A549 (cell line): ENCODE measurements at regions not wholly inside any gene's neighbourhood (a gene's known extent, or its start where the extent isn't known, plus 50 kb on each side); places are given as distances from the start of the nearest gene placed in this dataset.

ENCODE experiments used
- ATAC-seq, 2 experiments: fragments of 200-7000 bp in 1 of 2; fragments of >200 bp in 1 of 2; cut with Nextera tagmentation in 1 of 2; cut with Tn5 transposase in 1 of 2; 3 replicates each; pipeline versions ENCODE4 v1.8.0 to v1.9.1; 2018 to 2020; ENCODE audit warnings: mild to moderate bottlenecking in 1 of 2, moderate library complexity in 1 of 2
- CTCF ChIA-PET: fragments of 300-600 bp; sonication (Branson Sonifier 250); formaldehyde crosslinking; extraction: SDS; loops from one replicate; lab custom pipeline; 2021; ENCODE audit warnings: antibody characterized with exemption, inconsistent platforms; lab: Yijun Ruan, JAX
- POLR2A ChIA-PET: fragments of 350-600 bp; formaldehyde crosslinking; extraction: SDS; loops from one replicate; lab custom pipeline; 2021; ENCODE audit warnings: antibody characterized with exemption, inconsistent platforms; lab: Yijun Ruan, JAX
- DNase-seq, 2 experiments: peaks; one replicate each; pipeline versions ENCODE4 v3.0.0 to v3.0.0-alpha.2; 2011 to 2016; ENCODE audit warnings: low read depth in 1 of 2, low spot score in 1 of 2
- FAIRE-seq: peaks from 2 replicates; lab custom pipeline; 2011; peaks lifted over from hg19 to GRCh38; lab: Jason Lieb, UNC
- H3K27ac ChIP-seq, 2 experiments: fragments of >200 bp; sonication (Bioruptor Twin); formaldehyde crosslinking; 3 replicates each; pipeline ENCODE4 v1.5.1; 2016 to 2017
- H3K4me1 ChIP-seq: fragments of >200 bp; sonication (Bioruptor Twin); formaldehyde crosslinking; 3 replicates; pipeline ENCODE4 v1.6.1; 2016
- H3K4me2 ChIP-seq: fragments of >200 bp; sonication (Bioruptor Twin); formaldehyde crosslinking; 3 replicates; pipeline ENCODE4 v1.6.1; 2016
- H3K4me3 ChIP-seq: fragments of >200 bp; sonication (Bioruptor Twin); formaldehyde crosslinking; 3 replicates; pipeline ENCODE4 v1.5.1; 2016
- H3K9me3 ChIP-seq: fragments of >200 bp; sonication (Bioruptor Twin); formaldehyde crosslinking; 3 replicates; pipeline ENCODE4 v1.6.1; 2016
- CBX2 ChIP-seq: fragments of 200-600 bp; sonication (generic); IDR thresholded peaks from 2 replicates; pipeline ENCODE4 v1.6.1; 2016; ENCODE audit warnings: low read depth, mild to moderate bottlenecking, borderline replicate concordance
- CHD2 ChIP-seq: fragments of 150-350 bp; IDR thresholded peaks from 2 replicates; pipeline ENCODE4 v1.6.1; 2014; ENCODE audit warnings: low read length; ENCODE audit not compliant: partially characterized antibody
- EHMT2 ChIP-seq: fragments of 200-600 bp; sonication (generic); IDR thresholded peaks from 2 replicates; pipeline ENCODE4 v1.6.1; 2016; ENCODE audit warnings: antibody characterized with exemption, low read depth, mild to moderate bottlenecking, moderate library complexity
- EP300 ChIP-seq, 2 experiments: fragments of >200 bp; sonication (Bioruptor Twin); formaldehyde crosslinking; IDR thresholded peaks; 2 replicates in 1 of 2; 3 replicates in 1 of 2; pipeline ENCODE4 v1.6.1; 2016 to 2017
- FOSB ChIP-seq: fragments of 250-450 bp; sonication (Bioruptor Pico); IDR thresholded peaks from 2 replicates; pipeline ENCODE4 v1.5.0; 2020; ENCODE audit warnings: mild to moderate bottlenecking, moderate library complexity
- FOSL2 ChIP-seq, 2 experiments: fragments of 450-650 bp in 1 of 2; fragments of >200 bp in 1 of 2; sonication (Bioruptor Twin) in 1 of 2; formaldehyde crosslinking; IDR thresholded peaks; 2 replicates each; pipeline versions ENCODE4 v1.5.0 to v1.6.1; 2016 to 2020; ENCODE audit warnings: mild to moderate bottlenecking in 1 of 2, moderate library complexity in 1 of 2
- FOXS1 ChIP-seq: fragments of 250-450 bp; sonication (Bioruptor Pico); IDR thresholded peaks from 2 replicates; pipeline ENCODE4 v1.5.0; 2020; ENCODE audit warnings: mild to moderate bottlenecking, moderate library complexity
- GATA3 ChIP-seq: IDR thresholded peaks from 2 replicates; pipeline ENCODE4 v1.6.1; 2012; ENCODE audit warnings: borderline replicate concordance
- HEYL ChIP-seq: fragments of 250-450 bp; sonication (Bioruptor Pico); IDR thresholded peaks from 2 replicates; pipeline ENCODE4 v1.8.0; 2021; ENCODE audit warnings: mild to moderate bottlenecking, moderate library complexity
- HOXB13 ChIP-seq: fragments of 250-450 bp; sonication (Bioruptor Pico); IDR thresholded peaks from 2 replicates; pipeline ENCODE4 v1.5.0; 2020; ENCODE audit warnings: low read depth, mild to moderate bottlenecking, moderate library complexity
- HOXB5 ChIP-seq: fragments of 250-450 bp; sonication (Bioruptor Pico); IDR thresholded peaks from 2 replicates; pipeline ENCODE4 v1.5.0; 2020; ENCODE audit warnings: mild to moderate bottlenecking, moderate library complexity
- JUN ChIP-seq, 2 experiments: fragments of >200 bp; sonication (Bioruptor Twin); formaldehyde crosslinking; IDR thresholded peaks; 2 replicates in 1 of 2; 3 replicates in 1 of 2; pipeline ENCODE4 v1.6.1; 2016 to 2017
- MYC ChIP-seq: IDR thresholded peaks from 2 replicates; pipeline ENCODE4 v1.6.1; 2012; ENCODE audit warnings: mild to moderate bottlenecking, inconsistent platforms, low read length, improper control_type of control experiment, borderline replicate concordance
- NFE2L2 ChIP-seq: fragments of 150-350 bp; conservative IDR thresholded peaks from 2 replicates; pipeline ENCODE4 v1.6.1; 2014; ENCODE audit warnings: low read length
- NPAS2 ChIP-seq: fragments of 250-450 bp; sonication (Bioruptor Pico); IDR thresholded peaks from 2 replicates; pipeline ENCODE4 v1.8.0; 2022; ENCODE audit warnings: mild to moderate bottlenecking, moderate library complexity, borderline replicate concordance
- NR3C1 ChIP-seq: fragments of >200 bp; sonication (Bioruptor Twin); formaldehyde crosslinking; IDR thresholded peaks from 3 replicates; pipeline ENCODE4 v1.6.1; 2017
- POLR2AphosphoS2 ChIP-seq: conservative IDR thresholded peaks from 2 replicates; pipeline ENCODE4 v1.6.1; 2012; ENCODE audit warnings: low read length, improper control_type of control experiment, inconsistent platforms
- RAD21 ChIP-seq, 2 experiments: fragments of >200 bp in 1 of 2; sonication (Bioruptor Twin) in 1 of 2; formaldehyde crosslinking in 1 of 2; IDR thresholded peaks in 1 of 2; conservative IDR thresholded peaks in 1 of 2; 2 replicates in 1 of 2; 3 replicates in 1 of 2; pipeline ENCODE4 v1.6.1; 2012 to 2018; ENCODE audit warnings: inconsistent platforms in 1 of 2
- SMC3 ChIP-seq: fragments of >200 bp; sonication (Bioruptor Twin); formaldehyde crosslinking; IDR thresholded peaks from 3 replicates; pipeline ENCODE4 v1.6.1; 2018; ENCODE audit warnings: inconsistent platforms
- TP53 ChIP-seq: fragments of 250-450 bp; sonication (Bioruptor Pico); IDR thresholded peaks from 2 replicates; pipeline ENCODE4 v1.5.0; 2021; ENCODE audit warnings: mild to moderate bottlenecking, moderate library complexity
- ZSCAN20 ChIP-seq: fragments of 250-450 bp; sonication (Bioruptor Pico); IDR thresholded peaks from 2 replicates; pipeline ENCODE4 v1.8.0; 2022; ENCODE audit warnings: mild to moderate bottlenecking, moderate library complexity
- WGBS: methylation state at CpG from one replicate; pipeline ENCODE4 v1.1.6; 2017; ENCODE audit errors: missing lambda C conversion rate; 5-methylcytosine and 5-hydroxymethylcytosine counted together
- TF ChIP-seq, protein P1 (sequence below): fragments of >200 bp; sonication (Bioruptor Twin); formaldehyde crosslinking; IDR thresholded peaks from 3 replicates; pipeline ENCODE4 v1.6.1; 2016
- TF ChIP-seq, protein P2 (sequence below): fragments of >200 bp; sonication (Bioruptor Twin); formaldehyde crosslinking; IDR thresholded peaks from 3 replicates; pipeline ENCODE4 v1.5.1; 2016
- TF ChIP-seq, protein P3 (sequence below): fragments of >200 bp; sonication (Bioruptor Twin); formaldehyde crosslinking; IDR thresholded peaks from 2 replicates; pipeline ENCODE4 v1.6.1; 2016

DNA sequence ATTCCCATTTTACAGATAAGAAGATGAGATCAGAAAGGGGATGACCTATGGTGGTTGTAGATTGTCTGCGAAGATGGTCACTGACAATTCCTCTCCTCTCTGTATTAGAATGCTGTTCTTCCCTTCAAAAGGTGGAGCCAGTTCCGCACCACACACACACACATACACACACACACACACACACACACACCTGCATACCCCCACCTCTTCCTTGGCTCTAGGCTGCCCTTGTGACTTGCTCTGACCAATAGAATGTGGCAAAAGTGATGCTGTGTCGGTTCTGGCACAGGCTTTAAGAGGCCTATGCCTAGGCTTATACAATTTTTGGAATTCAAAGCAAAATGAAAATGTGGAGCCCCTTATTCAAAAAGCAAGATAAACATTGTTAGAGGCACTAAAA lies 88.0 kb downstream of the ZFP36L2 start:
- 91% methylated on average over 3 of the region's 3 CpGs for WGBS

DNA sequence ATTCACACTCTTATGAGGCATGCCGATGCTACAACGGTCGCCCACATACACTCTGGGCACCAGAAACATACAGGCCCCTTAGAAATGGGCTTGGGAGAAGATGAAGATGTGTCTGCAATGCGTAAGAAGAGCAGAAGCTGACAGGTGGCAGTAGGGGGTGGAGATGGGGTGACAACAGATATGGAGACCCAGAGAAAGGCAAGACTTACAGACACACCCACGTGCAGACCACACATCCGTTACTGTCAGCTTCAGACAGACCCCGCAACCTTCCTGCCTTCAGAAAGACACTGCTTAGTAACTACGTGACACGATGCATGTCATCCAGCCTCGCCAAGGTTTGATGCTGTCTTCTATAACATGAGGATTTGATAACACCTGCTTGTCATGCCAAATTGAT lies 89.5 kb downstream of the ZFP36L2 start:
- TF ChIP-seq FOSB (CRISPR knock-in tag) (no peak), MYC (no peak), HOXB13 (no peak), TP53 (CRISPR knock-in tag) (no peak), ZSCAN20 (no peak), FOSL2 (IDR thresholded peaks at IDR 0.05) (no peak), FOSL2 (CRISPR knock-in tag; IDR thresholded peaks at IDR 0.05) (no peak), NFE2L2 (no peak)
- TF ChIP-seq, protein P1, sequence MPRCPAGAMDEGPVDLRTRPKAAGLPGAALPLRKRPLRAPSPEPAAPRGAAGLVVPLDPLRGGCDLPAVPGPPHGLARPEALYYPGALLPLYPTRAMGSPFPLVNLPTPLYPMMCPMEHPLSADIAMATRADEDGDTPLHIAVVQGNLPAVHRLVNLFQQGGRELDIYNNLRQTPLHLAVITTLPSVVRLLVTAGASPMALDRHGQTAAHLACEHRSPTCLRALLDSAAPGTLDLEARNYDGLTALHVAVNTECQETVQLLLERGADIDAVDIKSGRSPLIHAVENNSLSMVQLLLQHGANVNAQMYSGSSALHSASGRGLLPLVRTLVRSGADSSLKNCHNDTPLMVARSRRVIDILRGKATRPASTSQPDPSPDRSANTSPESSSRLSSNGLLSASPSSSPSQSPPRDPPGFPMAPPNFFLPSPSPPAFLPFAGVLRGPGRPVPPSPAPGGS, result no peak
- TF ChIP-seq, protein P2, sequence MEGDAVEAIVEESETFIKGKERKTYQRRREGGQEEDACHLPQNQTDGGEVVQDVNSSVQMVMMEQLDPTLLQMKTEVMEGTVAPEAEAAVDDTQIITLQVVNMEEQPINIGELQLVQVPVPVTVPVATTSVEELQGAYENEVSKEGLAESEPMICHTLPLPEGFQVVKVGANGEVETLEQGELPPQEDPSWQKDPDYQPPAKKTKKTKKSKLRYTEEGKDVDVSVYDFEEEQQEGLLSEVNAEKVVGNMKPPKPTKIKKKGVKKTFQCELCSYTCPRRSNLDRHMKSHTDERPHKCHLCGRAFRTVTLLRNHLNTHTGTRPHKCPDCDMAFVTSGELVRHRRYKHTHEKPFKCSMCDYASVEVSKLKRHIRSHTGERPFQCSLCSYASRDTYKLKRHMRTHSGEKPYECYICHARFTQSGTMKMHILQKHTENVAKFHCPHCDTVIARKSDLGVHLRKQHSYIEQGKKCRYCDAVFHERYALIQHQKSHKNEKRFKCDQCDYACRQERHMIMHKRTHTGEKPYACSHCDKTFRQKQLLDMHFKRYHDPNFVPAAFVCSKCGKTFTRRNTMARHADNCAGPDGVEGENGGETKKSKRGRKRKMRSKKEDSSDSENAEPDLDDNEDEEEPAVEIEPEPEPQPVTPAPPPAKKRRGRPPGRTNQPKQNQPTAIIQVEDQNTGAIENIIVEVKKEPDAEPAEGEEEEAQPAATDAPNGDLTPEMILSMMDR, result no peak
- Histone ChIP-seq H3K27ac (peak overlapping the region in 1 of 2 experiments; percentile 66; a peak in 3 of 6 replicates), H3K4me3 (no peak overlapping the region), H3K4me2 (no peak overlapping the region), H3K4me1 (peaks cover 16% of the 10 kb centered on the region), H3K9me3 (no peaks in the 10 kb centered on the region)
- ATAC-seq (peak in 1 of 2 experiments; percentile 12; a peak in 1 of 6 replicates), DNase-seq (no peak), FAIRE-seq (no peak)
- 93% methylated on average over 10 of the region's 10 CpGs for WGBS
- CTCF ChIA-PET, result interaction anchor here (0.5 to 7.8 kb wide), 6 partner anchors 9 to 301 kb away, joined by 3 to 84 read pairs (median 4); partner anchors contain the start of gene ZFP36L2
- POLR2A ChIA-PET, result no interaction called here

More for the DNA sequence above, 88.0 kb downstream of the ZFP36L2 start:
- Histone ChIP-seq H3K4me1 (peaks cover 12% of the 10 kb centered on the region; the same call in 2 of the 3 replicates), H3K9me3 (no peaks in the 10 kb centered on the region), H3K27ac (peak overlapping the region in 1 of 2 experiments; percentile 66; a peak in 3 of 6 replicates), H3K4me2 (no peak overlapping the region), H3K4me3 (no peak overlapping the region)
- no peak for DNase-seq
- CTCF ChIA-PET, result interaction anchor here (0.7 to 3.3 kb wide), 4 partner anchors 86 to 413 kb away, joined by 3 to 9 read pairs (median 4); no protein-coding TSS in a partner anchor
- no peak for FAIRE-seq
- TF ChIP-seq HEYL (CRISPR knock-in tag), result no peak
- TF ChIP-seq HOXB5 (CRISPR knock-in tag), result no peak
- no peak for TF ChIP-seq EHMT2
- no peak for TF ChIP-seq NPAS2 (CRISPR knock-in tag)
- no peak for TF ChIP-seq EP300 (IDR thresholded peaks at IDR 0.05)
- TF ChIP-seq FOXS1 (CRISPR knock-in tag), result no peak
- no peak for TF ChIP-seq SMC3
- no peak for TF ChIP-seq CBX2
- TF ChIP-seq, protein P2, result no peak
- TF ChIP-seq, protein P3, sequence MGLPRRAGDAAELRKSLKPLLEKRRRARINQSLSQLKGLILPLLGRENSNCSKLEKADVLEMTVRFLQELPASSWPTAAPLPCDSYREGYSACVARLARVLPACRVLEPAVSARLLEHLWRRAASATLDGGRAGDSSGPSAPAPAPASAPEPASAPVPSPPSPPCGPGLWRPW, result no peak
- no peak for TF ChIP-seq JUN (IDR thresholded peaks at IDR 0.05)
- no peak for TF ChIP-seq CHD2
- no peak for TF ChIP-seq POLR2AphosphoS2
- TF ChIP-seq NR3C1, result no peak
- TF ChIP-seq GATA3, result no peak
- no peak for TF ChIP-seq RAD21 (conservative IDR thresholded peaks at IDR 0.05 in 1 of 2, IDR thresholded peaks at IDR 0.05 in 1 of 2)
- ATAC-seq, result no peak
- POLR2A ChIA-PET, result no interaction called here
